ENCODE measurements at regions not wholly inside any gene's neighbourhood (a gene's known extent, or its start where the extent isn't known, plus 50 kb on each side); places are given as distances from the start of the nearest gene placed in this dataset.
A peak's percentile ranks its signal among the peaks of the same experiment; 100 is the strongest.

DNA sequence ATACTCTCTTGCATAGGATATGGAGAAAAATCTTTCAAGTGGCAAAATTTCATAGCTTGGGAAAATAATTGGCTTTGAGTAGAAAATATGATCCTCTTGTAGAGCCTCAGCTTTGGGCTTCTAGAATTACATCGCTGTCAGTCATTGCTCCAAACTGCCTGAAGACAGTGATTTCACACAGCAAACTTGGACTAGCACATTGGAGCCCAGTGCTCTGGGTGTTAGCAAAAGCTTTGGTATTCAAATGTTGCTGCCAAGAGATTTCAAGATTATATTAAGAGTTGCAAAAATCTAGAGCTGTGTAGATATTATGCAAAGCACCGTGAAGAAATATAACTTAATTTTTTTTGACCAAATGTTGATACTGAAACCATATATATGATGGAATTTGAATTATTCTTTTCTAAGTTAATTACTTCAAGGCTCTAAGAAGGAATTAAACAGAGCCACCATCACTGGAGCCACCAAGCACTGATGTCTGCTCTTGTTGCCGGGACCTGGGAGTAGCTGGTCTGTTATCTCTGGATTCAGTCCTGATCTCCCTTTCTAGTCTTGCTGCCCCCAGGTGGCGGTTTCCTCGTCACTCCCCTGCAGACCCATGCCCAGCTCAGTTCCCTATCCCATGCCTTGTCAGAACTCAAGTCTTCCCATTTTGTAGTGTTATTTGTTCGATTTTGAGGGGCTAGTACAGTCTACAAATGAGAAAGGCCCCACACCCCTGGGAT is 260.7 kb upstream of the SFRP2 start:
- 88% methylated on average over 2 of the region's 6 CpGs for WGBS (ENCODE audit: insufficient coverage)
- H3K36me3 ChIP-seq (replicated peaks in 1 of 2; ENCODE audit: control insufficient read depth in 1 of 2, insufficient read depth in 2 of 2, low read length in 2 of 2): no peaks in the 10 kb centered on the region
- H4K20me1 ChIP-seq (ENCODE audit: insufficient read depth, low read length): no peaks in the 10 kb centered on the region
- no peaks in the 10 kb centered on the region for H3K36me3 Mint-ChIP-seq
- no peak overlapping the region for H2AFZ ChIP-seq (ENCODE audit: insufficient read depth, low read depth, low read length, poor library complexity, severe bottlenecking)
- H3K79me2 ChIP-seq (ENCODE audit: insufficient read depth, low read length): no peaks in the 10 kb centered on the region
- H3K9ac ChIP-seq (ENCODE audit: insufficient read depth, low read length, poor library complexity, severe bottlenecking): no peak overlapping the region
- TF ChIP-seq CTCF (IDR thresholded peaks at IDR 0.05): no peak
- H3K4me3 Mint-ChIP-seq: no peak overlapping the region
- H3K27me3 ChIP-seq (ENCODE audit: control insufficient read depth in 2 of 2, insufficient read depth in 2 of 2, low read length in 2 of 2): no peaks in the 10 kb centered on the region
- H3K27ac Mint-ChIP-seq: no peak overlapping the region
- DNase-seq: no peak
- H3K4me1 Mint-ChIP-seq: peaks cover 2% of the 10 kb centered on the region
- intact Hi-C loops (cut with micrococcal nuclease): no loop called here
- H3K9me3 Mint-ChIP-seq: peaks cover 0 to 18% (median 8%) of the 10 kb centered on the region in 7 donors
- H3K9me3 ChIP-seq (replicated peaks in 1 of 2; ENCODE audit: control insufficient read depth in 1 of 2, insufficient read depth in 1 of 2, low read length in 2 of 2): peaks cover 0 to 16% of the 10 kb centered on the region in 2 donors
- H3K27ac ChIP-seq (ENCODE audit: low read depth in 1 of 2, low read length in 2 of 2): no peak overlapping the region
- peaks cover 2 to 5% (median 4%) of the 10 kb centered on the region in 3 donors for H3K27me3 Mint-ChIP-seq (ENCODE audit: low read depth in 3 of 3)
- no peak overlapping the region for H3K4me3 ChIP-seq (replicated peaks in 1 of 3; ENCODE audit: low read depth in 2 of 3, low read length in 3 of 3)
- H3K4me2 ChIP-seq (replicated peaks; ENCODE audit: extremely low read depth, low read length, poor library complexity, severe bottlenecking): no peak overlapping the region
- no peaks in the 10 kb centered on the region for H3K4me1 ChIP-seq (ENCODE audit: control insufficient read depth in 1 of 2, insufficient read depth in 2 of 2, low read length in 2 of 2)

DNA sequence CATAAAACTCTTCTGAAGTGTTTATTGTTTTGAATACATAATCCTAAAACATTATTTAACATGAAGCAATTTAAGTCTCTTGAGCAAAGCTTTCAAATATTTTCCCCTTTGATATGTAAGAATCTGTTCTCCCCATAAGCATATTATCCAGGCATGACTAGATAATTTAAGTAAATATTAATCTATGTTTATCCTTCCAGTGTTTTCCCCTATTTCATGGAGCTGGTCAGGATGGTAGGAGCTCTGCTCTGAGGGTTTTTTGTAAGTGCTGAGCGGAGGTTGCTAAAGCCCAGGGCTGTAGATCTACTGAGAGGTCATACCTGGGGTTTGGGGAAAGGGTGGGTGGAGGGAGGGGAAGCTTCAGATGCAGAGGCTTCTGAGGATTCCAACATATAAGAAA is 258.9 kb upstream of the SFRP2 start:
- H3K4me2 ChIP-seq (replicated peaks; ENCODE audit: extremely low read depth, low read length, poor library complexity, severe bottlenecking): no peak overlapping the region
- no peak overlapping the region for H3K4me3 ChIP-seq (replicated peaks in 1 of 3; ENCODE audit: low read depth in 2 of 3, low read length in 3 of 3)
- H3K4me1 ChIP-seq (ENCODE audit: control insufficient read depth in 1 of 2, insufficient read depth in 2 of 2, low read length in 2 of 2): no peaks in the 10 kb centered on the region
- H3K36me3 ChIP-seq (replicated peaks in 1 of 2; ENCODE audit: control insufficient read depth in 1 of 2, insufficient read depth in 2 of 2, low read length in 2 of 2): no peaks in the 10 kb centered on the region
- H3K27ac Mint-ChIP-seq: peak overlapping the region in 1 of 7 donors; percentile 23
- intact Hi-C loops (cut with micrococcal nuclease): no loop called here
- no peaks in the 10 kb centered on the region for H3K27me3 ChIP-seq (ENCODE audit: control insufficient read depth in 2 of 2, insufficient read depth in 2 of 2, low read length in 2 of 2)
- peaks cover 0 to 5% of the 10 kb centered on the region in 2 donors for H3K9me3 ChIP-seq (replicated peaks in 1 of 2; ENCODE audit: control insufficient read depth in 1 of 2, insufficient read depth in 1 of 2, low read length in 2 of 2)
- H3K4me1 Mint-ChIP-seq: peaks cover 2% of the 10 kb centered on the region
- peaks cover 2 to 5% (median 4%) of the 10 kb centered on the region in 3 donors for H3K27me3 Mint-ChIP-seq (ENCODE audit: low read depth in 3 of 3)
- no peak overlapping the region for H3K4me3 Mint-ChIP-seq
- no peak overlapping the region for H2AFZ ChIP-seq (ENCODE audit: insufficient read depth, low read depth, low read length, poor library complexity, severe bottlenecking)
- H3K9me3 Mint-ChIP-seq: peaks cover 0 to 6% (median 3%) of the 10 kb centered on the region in 7 donors
- no peak overlapping the region for H3K9ac ChIP-seq (ENCODE audit: insufficient read depth, low read length, poor library complexity, severe bottlenecking)
- no peak overlapping the region for H3K27ac ChIP-seq (ENCODE audit: low read depth in 1 of 2, low read length in 2 of 2)
- TF ChIP-seq CTCF (IDR thresholded peaks at IDR 0.05): no peak
- 92% methylated on average over 1 of the region's 1 CpG for WGBS (ENCODE audit: insufficient coverage)
- no peaks in the 10 kb centered on the region for H3K79me2 ChIP-seq (ENCODE audit: insufficient read depth, low read length)
- DNase-seq: no peak
- no peaks in the 10 kb centered on the region for H3K36me3 Mint-ChIP-seq
- H4K20me1 ChIP-seq (ENCODE audit: insufficient read depth, low read length): no peaks in the 10 kb centered on the region
